Fibroblast of lung (primary cell): ENCODE measurements at regions not wholly inside any gene's neighbourhood (a gene's known extent, or its start where the extent isn't known, plus 50 kb on each side); places are given as distances from the start of the nearest gene placed in this dataset.

Experiments used
- DNase-seq, 2 donors: peaks; one replicate each; pipeline versions ENCODE4 v3.0.0 to v3.0.0-alpha.2; 2010; ENCODE audit warnings: low read depth in 2 of 2
- H2AFZ ChIP-seq: 2 replicates; pipeline ENCODE4 v1.5.1; 2012; ENCODE audit warnings: low read length, control low read depth, inconsistent platforms
- H3K27ac ChIP-seq: 2 replicates; pipeline ENCODE4 v1.5.1; 2011; ENCODE audit warnings: low read length, control low read depth; ENCODE audit not compliant: insufficient read depth
- H3K27me3 ChIP-seq: 2 replicates; pipeline ENCODE4 v1.5.1; 2011; ENCODE audit warnings: mild to moderate bottlenecking, low read length; ENCODE audit not compliant: control insufficient read depth, insufficient read depth
- H3K36me3 ChIP-seq: 2 replicates; pipeline ENCODE4 v1.5.1; 2011; ENCODE audit warnings: low read length; ENCODE audit not compliant: control insufficient read depth, insufficient read depth
- H3K4me1 ChIP-seq: 2 replicates; pipeline ENCODE4 v1.5.1; 2011; ENCODE audit warnings: low read length; ENCODE audit not compliant: control insufficient read depth, insufficient read depth; ENCODE audit errors: extremely low read depth
- H3K4me2 ChIP-seq: 2 replicates; pipeline ENCODE4 v1.5.1; 2011; ENCODE audit warnings: low read length, control low read depth; ENCODE audit not compliant: insufficient read depth; ENCODE audit errors: extremely low read depth
- H3K4me3 ChIP-seq, 4 experiments: fragments of 200-600 bp in 1 of 4; sonication (generic) in 1 of 4; replicated peaks in 1 of 4; 2 replicates each; pipeline ENCODE4 v1.5.1; 2011 to 2016; ENCODE audit warnings: low read length in 4 of 4, low read depth in 3 of 4, mild to moderate bottlenecking in 3 of 4, control low read depth in 2 of 4, inconsistent platforms in 1 of 4, mixed read lengths in 1 of 4; ENCODE audit not compliant: insufficient read depth in 1 of 4; ENCODE audit errors: control extremely low read depth in 1 of 4
- H3K79me2 ChIP-seq: 2 replicates; pipeline ENCODE4 v1.5.1; 2012; ENCODE audit warnings: mild to moderate bottlenecking, low read length, inconsistent platforms; ENCODE audit not compliant: control insufficient read depth, insufficient read depth
- H3K9ac ChIP-seq: 2 replicates; pipeline ENCODE4 v1.5.1; 2011; ENCODE audit warnings: mild to moderate bottlenecking, low read length, control low read depth; ENCODE audit not compliant: insufficient read depth
- H3K9me3 ChIP-seq: 2 replicates; pipeline ENCODE4 v1.5.1; 2012; ENCODE audit warnings: low read depth, low read length; ENCODE audit not compliant: control insufficient read depth, insufficient read depth
- H4K20me1 ChIP-seq: 2 replicates; pipeline ENCODE4 v1.5.1; 2011; ENCODE audit warnings: low read length; ENCODE audit not compliant: control insufficient read depth, insufficient read depth; ENCODE audit errors: extremely low read depth
- EZH2 ChIP-seq: IDR thresholded peaks from 2 replicates; pipeline ENCODE4 v1.5.1; 2012; ENCODE audit warnings: low read length, control low read depth, mild to moderate bottlenecking; ENCODE audit errors: missing control alignments
- TF ChIP-seq, protein P1 (sequence below), 2 donors: IDR thresholded peaks in 1 of 2; conservative IDR thresholded peaks in 1 of 2; 1 replicate in 1 of 2; 2 replicates in 1 of 2; pipeline ENCODE4 v1.5.1; 2011 to 2012; ENCODE audit warnings: low read length in 2 of 2, control low read depth in 1 of 2, inconsistent platforms in 1 of 2, low read depth in 1 of 2, mild to moderate bottlenecking in 1 of 2

GRCh38 chr2:4465671-4466070 is 762.3 kb downstream of the DCDC2C start:
- H3K36me3 ChIP-seq: no peaks in the 10 kb centered on the region
- DNase-seq: no peak
- no peaks in the 10 kb centered on the region for H3K4me1 ChIP-seq
- H3K4me3 ChIP-seq: no peak overlapping the region
- no peak overlapping the region for H3K9ac ChIP-seq
- H4K20me1 ChIP-seq: no peaks in the 10 kb centered on the region
- H3K27me3 ChIP-seq: no peaks in the 10 kb centered on the region
- H3K9me3 ChIP-seq: no peaks in the 10 kb centered on the region
- H3K4me2 ChIP-seq: no peak overlapping the region
- no peak overlapping the region for H2AFZ ChIP-seq
- TF ChIP-seq, protein P1, sequence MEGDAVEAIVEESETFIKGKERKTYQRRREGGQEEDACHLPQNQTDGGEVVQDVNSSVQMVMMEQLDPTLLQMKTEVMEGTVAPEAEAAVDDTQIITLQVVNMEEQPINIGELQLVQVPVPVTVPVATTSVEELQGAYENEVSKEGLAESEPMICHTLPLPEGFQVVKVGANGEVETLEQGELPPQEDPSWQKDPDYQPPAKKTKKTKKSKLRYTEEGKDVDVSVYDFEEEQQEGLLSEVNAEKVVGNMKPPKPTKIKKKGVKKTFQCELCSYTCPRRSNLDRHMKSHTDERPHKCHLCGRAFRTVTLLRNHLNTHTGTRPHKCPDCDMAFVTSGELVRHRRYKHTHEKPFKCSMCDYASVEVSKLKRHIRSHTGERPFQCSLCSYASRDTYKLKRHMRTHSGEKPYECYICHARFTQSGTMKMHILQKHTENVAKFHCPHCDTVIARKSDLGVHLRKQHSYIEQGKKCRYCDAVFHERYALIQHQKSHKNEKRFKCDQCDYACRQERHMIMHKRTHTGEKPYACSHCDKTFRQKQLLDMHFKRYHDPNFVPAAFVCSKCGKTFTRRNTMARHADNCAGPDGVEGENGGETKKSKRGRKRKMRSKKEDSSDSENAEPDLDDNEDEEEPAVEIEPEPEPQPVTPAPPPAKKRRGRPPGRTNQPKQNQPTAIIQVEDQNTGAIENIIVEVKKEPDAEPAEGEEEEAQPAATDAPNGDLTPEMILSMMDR (conservative IDR thresholded peaks at IDR 0.05 in 1 of 2, IDR thresholded peaks at IDR 0.05 in 1 of 2; ENCODE audit: low read depth in 1 of 2, low read length in 2 of 2): no peak
- no peak for TF ChIP-seq EZH2
- H3K27ac ChIP-seq: no peak overlapping the region
- no peaks in the 10 kb centered on the region for H3K79me2 ChIP-seq

DNA sequence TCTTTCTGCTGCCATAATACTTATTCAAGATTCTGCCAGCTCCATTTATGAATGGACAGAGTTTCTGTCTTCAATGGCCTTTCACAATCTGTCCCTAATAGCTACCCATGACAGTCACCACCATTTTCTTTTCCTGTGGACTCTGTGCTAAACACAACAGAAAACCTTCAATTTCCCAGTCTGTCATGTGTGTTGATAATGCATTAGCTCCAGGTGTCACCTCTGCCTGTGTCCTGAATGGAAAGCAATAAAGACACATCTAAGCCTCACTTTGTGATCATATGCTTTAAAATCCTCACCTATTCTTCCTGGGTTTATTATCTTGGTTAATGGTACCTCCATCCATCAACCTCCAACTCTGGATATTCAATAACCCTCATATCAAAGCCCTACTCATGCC is 772.2 kb downstream of the DCDC2C start:
- no peak for TF ChIP-seq EZH2
- TF ChIP-seq, protein P1 (conservative IDR thresholded peaks at IDR 0.05 in 1 of 2, IDR thresholded peaks at IDR 0.05 in 1 of 2; ENCODE audit: low read depth in 1 of 2, low read length in 2 of 2): no peak
- DNase-seq: no peak
- Histone ChIP-seq H3K4me3 (no peak overlapping the region), H3K4me2 (no peak overlapping the region), H2AFZ (no peak overlapping the region), H3K4me1 (no peaks in the 10 kb centered on the region), H3K79me2 (no peaks in the 10 kb centered on the region), H3K36me3 (no peaks in the 10 kb centered on the region), H3K27ac (no peak overlapping the region), H4K20me1 (no peaks in the 10 kb centered on the region), H3K27me3 (no peaks in the 10 kb centered on the region), H3K9ac (no peak overlapping the region), H3K9me3 (no peaks in the 10 kb centered on the region)

- Histone ChIP-seq H3K4me1 (no peaks in the 10 kb centered on the region), H3K4me3 (no peak overlapping the region), H3K79me2 (no peaks in the 10 kb centered on the region), H3K4me2 (no peak overlapping the region), H3K27ac (no peak overlapping the region), H2AFZ (no peak overlapping the region), H3K9me3 (no peaks in the 10 kb centered on the region), H3K36me3 (no peaks in the 10 kb centered on the region), H4K20me1 (no peaks in the 10 kb centered on the region), H3K27me3 (no peaks in the 10 kb centered on the region), H3K9ac (no peak overlapping the region)
- no peak for DNase-seq
- TF ChIP-seq, protein P1 (conservative IDR thresholded peaks at IDR 0.05 in 1 of 2, IDR thresholded peaks at IDR 0.05 in 1 of 2; ENCODE audit: low read depth in 1 of 2, low read length in 2 of 2): no peak
- TF ChIP-seq EZH2: no peak
Measured at GRCh38 chr2:4483050-4483449, 779.7 kb downstream of the DCDC2C start.
